HEK293 (cell line): ENCODE measurements at regions not wholly inside any gene's neighbourhood (a gene's known extent, or its start where the extent isn't known, plus 50 kb on each side); places are given as distances from the start of the nearest gene placed in this dataset.

Source experiments
- GLIS2 ChIP-seq: fragments of 450-650 bp; formaldehyde crosslinking; IDR thresholded peaks from 2 replicates; pipeline ENCODE4 v1.5.1; 2016; ENCODE audit warnings: missing biosample characterization, missing genetic modification characterization
- HIC1 ChIP-seq: fragments of 450-650 bp; formaldehyde crosslinking; IDR thresholded peaks from 2 replicates; pipeline ENCODE4 v1.5.1; 2016; ENCODE audit warnings: missing biosample characterization, missing genetic modification characterization
- MEIS1 ChIP-seq: sonication (generic); formaldehyde crosslinking; IDR thresholded peaks from 2 replicates; pipeline ENCODE4 v1.8.1; 2022; ENCODE audit warnings: missing genetic modification reagents, mild to moderate bottlenecking, borderline replicate concordance
- ZBTB11 ChIP-seq: fragments of 450-650 bp; formaldehyde crosslinking; conservative IDR thresholded peaks from 2 replicates; pipeline ENCODE4 v1.5.1; 2016; ENCODE audit warnings: low read depth, missing biosample characterization, missing genetic modification characterization
- ZNF202 ChIP-seq: fragments of 450-650 bp; formaldehyde crosslinking; IDR thresholded peaks from 2 replicates; pipeline ENCODE4 v1.5.1; 2016; ENCODE audit warnings: missing biosample characterization, missing genetic modification characterization, borderline replicate concordance
- ZNF362 ChIP-seq: fragments of 450-650 bp; formaldehyde crosslinking; IDR thresholded peaks from 2 replicates; pipeline ENCODE4 v1.5.1; 2016; ENCODE audit warnings: missing biosample characterization, missing genetic modification characterization
- ZNF610 ChIP-seq: fragments of 450-650 bp; formaldehyde crosslinking; IDR thresholded peaks from 2 replicates; pipeline ENCODE4 v1.5.1; 2016; ENCODE audit warnings: missing biosample characterization, missing genetic modification characterization, borderline replicate concordance
- TF ChIP-seq, protein P1 (sequence below): fragments of 450-650 bp; formaldehyde crosslinking; IDR thresholded peaks from 2 replicates; pipeline ENCODE4 v1.5.1; 2016; ENCODE audit warnings: missing biosample characterization, missing genetic modification characterization
- TF ChIP-seq, protein P2 (sequence below): fragments of 450-650 bp; formaldehyde crosslinking; IDR thresholded peaks from 2 replicates; pipeline ENCODE4 v1.5.1; 2016; ENCODE audit warnings: missing biosample characterization, missing genetic modification characterization

DNA sequence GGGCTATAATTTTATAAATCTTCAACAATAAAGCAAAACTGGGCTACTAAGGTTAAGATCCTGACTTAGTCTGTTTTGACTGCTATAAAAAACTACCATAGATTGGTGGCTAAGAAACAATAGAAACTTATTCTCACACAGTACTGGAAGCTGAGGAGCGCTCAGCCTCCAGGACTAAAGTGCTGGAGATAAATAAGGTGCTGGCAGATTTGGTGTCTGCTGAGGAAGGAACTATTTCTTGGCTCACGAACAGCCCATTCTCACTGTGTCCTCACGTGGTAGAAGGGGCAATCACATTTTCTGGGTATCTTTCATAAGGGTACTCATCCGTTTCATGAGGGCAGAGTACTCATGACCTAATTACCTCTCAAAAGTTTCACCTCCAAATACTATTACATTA, 166.8 kb upstream of the CBLB start:
- TF ChIP-seq GLIS2 (tag by site-specific recombination), result no peak
- TF ChIP-seq ZNF202 (tag by site-specific recombination), result no peak
- TF ChIP-seq, protein P1, sequence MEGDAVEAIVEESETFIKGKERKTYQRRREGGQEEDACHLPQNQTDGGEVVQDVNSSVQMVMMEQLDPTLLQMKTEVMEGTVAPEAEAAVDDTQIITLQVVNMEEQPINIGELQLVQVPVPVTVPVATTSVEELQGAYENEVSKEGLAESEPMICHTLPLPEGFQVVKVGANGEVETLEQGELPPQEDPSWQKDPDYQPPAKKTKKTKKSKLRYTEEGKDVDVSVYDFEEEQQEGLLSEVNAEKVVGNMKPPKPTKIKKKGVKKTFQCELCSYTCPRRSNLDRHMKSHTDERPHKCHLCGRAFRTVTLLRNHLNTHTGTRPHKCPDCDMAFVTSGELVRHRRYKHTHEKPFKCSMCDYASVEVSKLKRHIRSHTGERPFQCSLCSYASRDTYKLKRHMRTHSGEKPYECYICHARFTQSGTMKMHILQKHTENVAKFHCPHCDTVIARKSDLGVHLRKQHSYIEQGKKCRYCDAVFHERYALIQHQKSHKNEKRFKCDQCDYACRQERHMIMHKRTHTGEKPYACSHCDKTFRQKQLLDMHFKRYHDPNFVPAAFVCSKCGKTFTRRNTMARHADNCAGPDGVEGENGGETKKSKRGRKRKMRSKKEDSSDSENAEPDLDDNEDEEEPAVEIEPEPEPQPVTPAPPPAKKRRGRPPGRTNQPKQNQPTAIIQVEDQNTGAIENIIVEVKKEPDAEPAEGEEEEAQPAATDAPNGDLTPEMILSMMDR (tag by site-specific recombination), result no peak
- TF ChIP-seq, protein P2, sequence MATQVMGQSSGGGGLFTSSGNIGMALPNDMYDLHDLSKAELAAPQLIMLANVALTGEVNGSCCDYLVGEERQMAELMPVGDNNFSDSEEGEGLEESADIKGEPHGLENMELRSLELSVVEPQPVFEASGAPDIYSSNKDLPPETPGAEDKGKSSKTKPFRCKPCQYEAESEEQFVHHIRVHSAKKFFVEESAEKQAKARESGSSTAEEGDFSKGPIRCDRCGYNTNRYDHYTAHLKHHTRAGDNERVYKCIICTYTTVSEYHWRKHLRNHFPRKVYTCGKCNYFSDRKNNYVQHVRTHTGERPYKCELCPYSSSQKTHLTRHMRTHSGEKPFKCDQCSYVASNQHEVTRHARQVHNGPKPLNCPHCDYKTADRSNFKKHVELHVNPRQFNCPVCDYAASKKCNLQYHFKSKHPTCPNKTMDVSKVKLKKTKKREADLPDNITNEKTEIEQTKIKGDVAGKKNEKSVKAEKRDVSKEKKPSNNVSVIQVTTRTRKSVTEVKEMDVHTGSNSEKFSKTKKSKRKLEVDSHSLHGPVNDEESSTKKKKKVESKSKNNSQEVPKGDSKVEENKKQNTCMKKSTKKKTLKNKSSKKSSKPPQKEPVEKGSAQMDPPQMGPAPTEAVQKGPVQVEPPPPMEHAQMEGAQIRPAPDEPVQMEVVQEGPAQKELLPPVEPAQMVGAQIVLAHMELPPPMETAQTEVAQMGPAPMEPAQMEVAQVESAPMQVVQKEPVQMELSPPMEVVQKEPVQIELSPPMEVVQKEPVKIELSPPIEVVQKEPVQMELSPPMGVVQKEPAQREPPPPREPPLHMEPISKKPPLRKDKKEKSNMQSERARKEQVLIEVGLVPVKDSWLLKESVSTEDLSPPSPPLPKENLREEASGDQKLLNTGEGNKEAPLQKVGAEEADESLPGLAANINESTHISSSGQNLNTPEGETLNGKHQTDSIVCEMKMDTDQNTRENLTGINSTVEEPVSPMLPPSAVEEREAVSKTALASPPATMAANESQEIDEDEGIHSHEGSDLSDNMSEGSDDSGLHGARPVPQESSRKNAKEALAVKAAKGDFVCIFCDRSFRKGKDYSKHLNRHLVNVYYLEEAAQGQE (tag by site-specific recombination), result no peak
- no peak for TF ChIP-seq ZNF610 (tag by site-specific recombination)
- no peak for TF ChIP-seq MEIS1 (CRISPR knock-in tag)
- no peak for TF ChIP-seq HIC1 (tag by site-specific recombination)
- no peak for TF ChIP-seq ZBTB11 (tag by site-specific recombination)
- no peak for TF ChIP-seq ZNF362 (tag by site-specific recombination)
